HL-60 (cell line): ENCODE measurements at regions not wholly inside any gene's neighbourhood (a gene's known extent, or its start where the extent isn't known, plus 50 kb on each side); places are given as distances from the start of the nearest gene placed in this dataset.

Experiments
- DNase-seq, 2 experiments: peaks; one replicate each; pipeline ENCODE4 v3.0.0-alpha.2; 2010 to 2020; ENCODE audit warnings: low read depth in 1 of 2, low spot score in 1 of 2
- H3K27ac ChIP-seq: fragments of 250-450 bp; sonication (Bioruptor Pico); replicated peaks from 2 replicates; pipeline ENCODE4 v1.5.1; 2020; ENCODE audit warnings: mild to moderate bottlenecking, moderate library complexity
- H3K27me3 ChIP-seq: fragments of 250-450 bp; sonication (Bioruptor Pico); 2 replicates; pipeline ENCODE4 v1.5.1; 2021; ENCODE audit warnings: mild to moderate bottlenecking, moderate library complexity; ENCODE audit not compliant: insufficient read depth, poor library complexity, severe bottlenecking
- H3K4me3 ChIP-seq: replicated peaks from 2 replicates; pipeline ENCODE4 v1.5.1; 2011; ENCODE audit warnings: mild to moderate bottlenecking, control low read depth, low read length; ENCODE audit not compliant: insufficient read depth
- CTCF ChIP-seq: IDR thresholded peaks from one replicate; pipeline ENCODE4 v1.5.1; 2011; ENCODE audit warnings: low read length, control low read depth, inconsistent platforms; ENCODE audit not compliant: insufficient read depth
- GABPA ChIP-seq: IDR thresholded peaks from 2 replicates; pipeline ENCODE4 v1.6.1; 2012; ENCODE audit warnings: low read depth
- POLR2AphosphoS5 ChIP-seq: IDR thresholded peaks from 2 replicates; pipeline ENCODE4 v1.6.1; 2012; ENCODE audit warnings: low read depth
- REST ChIP-seq: IDR thresholded peaks from 2 replicates; pipeline ENCODE4 v1.6.1; 2012; ENCODE audit warnings: low read depth; ENCODE audit not compliant: insufficient replicate concordance
- SPI1 ChIP-seq: IDR thresholded peaks from 2 replicates; pipeline ENCODE4 v1.6.1; 2012; ENCODE audit warnings: low read depth, mild to moderate bottlenecking, borderline replicate concordance

- Histone ChIP-seq H3K27me3 (peaks cover 6% of the 10 kb centered on the region), H3K27ac (no peak overlapping the region), H3K4me3 (no peak overlapping the region)
- no peak for DNase-seq
- TF ChIP-seq REST (no peak), POLR2AphosphoS5 (no peak), GABPA (no peak), CTCF (no peak), SPI1 (no peak)
Observed at GRCh38 chr2:234627308-234627707, 130.4 kb upstream of the ARL4C start.

- H3K27ac ChIP-seq = no peak overlapping the region
- DNase-seq = no peak
- no peak overlapping the region for H3K4me3 ChIP-seq
- H3K27me3 ChIP-seq = peaks cover 6% of the 10 kb centered on the region
- TF ChIP-seq GABPA (no peak), CTCF (no peak)
Observed at GRCh38 chr2:234626566-234627130, 129.8 kb upstream of the ARL4C start.

GRCh38 chr2:234625626-234626250, 128.9 kb upstream of the ARL4C start:
- Histone ChIP-seq H3K27me3 (peaks cover 6% of the 10 kb centered on the region), H3K27ac (no peak overlapping the region), H3K4me3 (no peak overlapping the region)
- DNase-seq = no peak
- TF ChIP-seq SPI1 = no peak
- TF ChIP-seq POLR2AphosphoS5 = no peak
- TF ChIP-seq REST = no peak
- TF ChIP-seq CTCF = no peak
- no peak for TF ChIP-seq GABPA
